CD14-positive monocyte (primary cell): ENCODE measurements at regions not wholly inside any gene's neighbourhood (a gene's known extent, or its start where the extent isn't known, plus 50 kb on each side); places are given as distances from the start of the nearest gene placed in this dataset.
A peak's percentile ranks its signal among the peaks of the same experiment; 100 is the strongest.

Experiments used
- DNase-seq, 3 donors: peaks; one replicate each; pipeline ENCODE4 v3.0.0-alpha.2; 2011 to 2022
- H2AFZ ChIP-seq: 2 replicates; pipeline ENCODE4 v1.6.0; 2012; ENCODE audit warnings: mild to moderate bottlenecking, low read depth, low read length, inconsistent platforms; ENCODE audit not compliant: insufficient read depth, poor library complexity, severe bottlenecking
- H3K27ac ChIP-seq, 2 donors: 1 replicate in 1 of 2; 2 replicates in 1 of 2; pipeline ENCODE4 v1.5.1; 2012 to 2013; ENCODE audit warnings: low read length in 2 of 2, control low read depth in 1 of 2, inconsistent platforms in 1 of 2, low read depth in 1 of 2, mild to moderate bottlenecking in 1 of 2
- H3K27me3 ChIP-seq, 2 donors: one replicate each; pipeline versions ENCODE4 v1.6.0 to v1.6.1; 2011 to 2013; ENCODE audit warnings: low read length in 2 of 2; ENCODE audit not compliant: control insufficient read depth in 2 of 2, insufficient read depth in 2 of 2
- H3K36me3 ChIP-seq, 2 donors: replicated peaks in 1 of 2; 1 replicate in 1 of 2; 2 replicates in 1 of 2; pipeline versions ENCODE4 v1.5.1 to v1.6.1; 2012 to 2013; ENCODE audit warnings: low read length in 2 of 2, control low read depth in 1 of 2, inconsistent platforms in 1 of 2, mild to moderate bottlenecking in 1 of 2; ENCODE audit not compliant: insufficient read depth in 2 of 2, control insufficient read depth in 1 of 2
- H3K4me1 ChIP-seq, 2 donors: 1 replicate in 1 of 2; 2 replicates in 1 of 2; pipeline versions ENCODE4 v1.5.1 to v1.6.1; 2012 to 2013; ENCODE audit warnings: low read length in 2 of 2, control low read depth in 1 of 2, inconsistent platforms in 1 of 2, mild to moderate bottlenecking in 1 of 2, moderate library complexity in 1 of 2; ENCODE audit not compliant: insufficient read depth in 2 of 2, control insufficient read depth in 1 of 2
- H3K4me2 ChIP-seq: replicated peaks from 2 replicates; pipeline ENCODE3; 2012; ENCODE audit warnings: low read length, moderate library complexity, mild to moderate bottlenecking; ENCODE audit not compliant: poor library complexity, severe bottlenecking; ENCODE audit errors: extremely low read depth
- H3K4me3 ChIP-seq, 3 experiments: fragments of 200-600 bp in 1 of 3; sonication (generic) in 1 of 3; replicated peaks in 1 of 3; 1 replicate in 2 of 3; 2 replicates in 1 of 3; pipeline ENCODE4 v1.5.1; 2011 to 2013; ENCODE audit warnings: low read length in 3 of 3, mild to moderate bottlenecking in 3 of 3, control low read depth in 2 of 3, low read depth in 2 of 3, inconsistent platforms in 1 of 3, moderate library complexity in 1 of 3
- H3K79me2 ChIP-seq: 2 replicates; pipeline ENCODE4 v1.6.0; 2012; ENCODE audit warnings: mild to moderate bottlenecking, control low read depth, inconsistent platforms, low read length, moderate library complexity; ENCODE audit not compliant: insufficient read depth
- H3K9ac ChIP-seq: 2 replicates; pipeline ENCODE4 v1.6.0; 2017; ENCODE audit warnings: low read length, mild to moderate bottlenecking; ENCODE audit not compliant: insufficient read depth, poor library complexity, severe bottlenecking
- H3K9me3 ChIP-seq, 2 donors: replicated peaks in 1 of 2; 1 replicate in 1 of 2; 2 replicates in 1 of 2; pipeline versions ENCODE4 v1.5.1 to v1.6.1; 2012 to 2013; ENCODE audit warnings: low read length in 2 of 2, control low read depth in 1 of 2; ENCODE audit not compliant: control insufficient read depth in 1 of 2, insufficient read depth in 1 of 2
- H4K20me1 ChIP-seq: 2 replicates; pipeline ENCODE4 v1.6.0; 2012; ENCODE audit warnings: mild to moderate bottlenecking, low read length, control low read depth, moderate library complexity; ENCODE audit not compliant: insufficient read depth
- H3K27ac Mint-ChIP-seq, 7 donors: one replicate each; pipeline ENCODE4 v1.8.0; 2020; ENCODE audit warnings: mild to moderate bottlenecking in 7 of 7, mixed read lengths in 7 of 7, moderate library complexity in 6 of 7, inconsistent platforms in 2 of 7
- H3K27me3 Mint-ChIP-seq, 3 donors: one replicate each; pipeline ENCODE4 v1.8.0; 2021 to 2022; ENCODE audit warnings: low read depth in 3 of 3, mild to moderate bottlenecking in 3 of 3, mixed read lengths in 3 of 3, moderate library complexity in 3 of 3, inconsistent platforms in 1 of 3
- H3K36me3 Mint-ChIP-seq, 2 donors: one replicate each; pipeline ENCODE4 v1.8.0; 2020; ENCODE audit warnings: mixed read lengths in 2 of 2, inconsistent platforms in 1 of 2, mild to moderate bottlenecking in 1 of 2
- H3K4me1 Mint-ChIP-seq: one replicate; pipeline ENCODE4 v1.8.0; 2020; ENCODE audit warnings: mild to moderate bottlenecking, mixed read lengths
- H3K4me3 Mint-ChIP-seq, 2 donors: one replicate each; pipeline ENCODE4 v1.8.0; 2020; ENCODE audit warnings: mild to moderate bottlenecking in 2 of 2, mixed read lengths in 2 of 2, moderate library complexity in 1 of 2
- H3K9me3 Mint-ChIP-seq, 7 donors: one replicate each; pipeline ENCODE4 v1.8.0; 2020 to 2022; ENCODE audit warnings: mixed read lengths in 7 of 7, mild to moderate bottlenecking in 6 of 7, moderate library complexity in 6 of 7, inconsistent platforms in 2 of 7
- CTCF ChIP-seq: fragments of 200-600 bp; IDR thresholded peaks from one replicate; pipeline ENCODE4 v1.8.0; 2022; ENCODE audit warnings: antibody characterized with exemption, mild to moderate bottlenecking
- WGBS: methylation state at CpG from one replicate; pipeline ENCODE4 v1.1.5; 2013; ENCODE audit warnings: missing lambda C conversion rate; ENCODE audit not compliant: insufficient coverage; 5-methylcytosine and 5-hydroxymethylcytosine counted together
- intact Hi-C, 2 donors: fragments of 100-400 bp; cut with micrococcal nuclease; formaldehyde crosslinking; loops; one replicate each; pipeline versions ENCODE4 v1.15.0 to v1.15.1; 2023

- Histone ChIP-seq H3K4me2 (no peak overlapping the region), H3K27ac (peak overlapping the region; percentile 56 to 86), H3K79me2 (no peaks in the 10 kb centered on the region), H3K4me3 (no peak overlapping the region), H3K36me3 (no peaks in the 10 kb centered on the region), H2AFZ (peak overlapping the region; percentile 44), H4K20me1 (no peaks in the 10 kb centered on the region), H3K9ac (peak overlapping the region; percentile 37), H3K4me1 (peaks cover 22% of the 10 kb centered on the region in 2 donors), H3K27me3 (no peaks in the 10 kb centered on the region), H3K9me3 (peaks cover 6 to 42% of the 10 kb centered on the region in 2 donors)
- H3K4me3 Mint-ChIP-seq: no peak overlapping the region
- H3K4me1 Mint-ChIP-seq: peaks cover 29% of the 10 kb centered on the region
- H3K27ac Mint-ChIP-seq: peak overlapping the region; percentile 79 to 94 (median 89)
- peak; percentile 76 to 94 (median 85) for DNase-seq
- H3K36me3 Mint-ChIP-seq: peaks cover 35 to 36% of the 10 kb centered on the region in 2 donors
- TF ChIP-seq CTCF: no peak
- H3K9me3 Mint-ChIP-seq: peaks cover 30 to 62% (median 48%) of the 10 kb centered on the region in 7 donors
- 9% methylated on average over 5 of the region's 6 CpGs for WGBS
- intact Hi-C loops: no loop called here
- H3K27me3 Mint-ChIP-seq: no peaks in the 10 kb centered on the region
Observed at GRCh38 chr12:31874961-31875608, 84.1 kb upstream of the RESF1 start.

- Histone ChIP-seq H3K4me3 (no peak overlapping the region), H3K36me3 (no peaks in the 10 kb centered on the region), H3K4me2 (no peak overlapping the region), H3K9ac (no peak overlapping the region), H2AFZ (no peak overlapping the region), H3K27ac (no peak overlapping the region), H3K27me3 (no peaks in the 10 kb centered on the region), H3K79me2 (no peaks in the 10 kb centered on the region), H3K9me3 (peaks cover 6 to 35% of the 10 kb centered on the region in 2 donors), H3K4me1 (peaks cover 22% of the 10 kb centered on the region in 2 donors), H4K20me1 (no peaks in the 10 kb centered on the region)
- no peak overlapping the region for H3K4me3 Mint-ChIP-seq
- peaks cover 21 to 49% (median 38%) of the 10 kb centered on the region in 7 donors for H3K9me3 Mint-ChIP-seq
- 95% methylated on average over 11 of the region's 19 CpGs for WGBS
- DNase-seq: no peak
- peaks cover 35% of the 10 kb centered on the region for H3K4me1 Mint-ChIP-seq
- intact Hi-C loops: no loop called here
- H3K36me3 Mint-ChIP-seq: peaks cover 20 to 22% of the 10 kb centered on the region in 2 donors
- H3K27me3 Mint-ChIP-seq: no peaks in the 10 kb centered on the region
- peak overlapping the region in 2 of 7 donors; percentile 23 to 59 for H3K27ac Mint-ChIP-seq
- TF ChIP-seq CTCF: no peak
Observed at GRCh38 chr12:31872831-31873604, 86.2 kb upstream of the RESF1 start.
